Fibroblast of peridontal ligament (primary cell): ENCODE measurements at regions not wholly inside any gene's neighbourhood (a gene's known extent, or its start where the extent isn't known, plus 50 kb on each side); places are given as distances from the start of the nearest gene placed in this dataset.

Experiments used
- DNase-seq: peaks from one replicate; pipeline ENCODE4 v3.0.0-alpha.2; 2010; ENCODE audit errors: extremely low read depth

GRCh38 chr2:234768608-234769196 is 183.1 kb upstream of the SH3BP4 start:
- DNase-seq, result no peak

GRCh38 chr2:234765279-234765678 is 186.5 kb upstream of the SH3BP4 start:
- DNase-seq, result no peak

- DNase-seq, result no peak
These were observed 187.4 kb upstream of the SH3BP4 start for GRCh38 chr2:234764372-234764771.

- peak; percentile 73 for DNase-seq
These were observed 188.6 kb upstream of the SH3BP4 start for GRCh38 chr2:234763002-234763873.

- no peak for DNase-seq
These were observed 189.9 kb upstream of the SH3BP4 start for GRCh38 chr2:234761910-234762309.

- peak; percentile 69 for DNase-seq
These were observed 197.7 kb upstream of the SH3BP4 start for GRCh38 chr2:234754126-234754525.

- DNase-seq, result peak; percentile 56
These were observed 198.1 kb upstream of the SH3BP4 start for GRCh38 chr2:234753701-234754100.

- peak; percentile 34 for DNase-seq
These were observed 198.9 kb upstream of the SH3BP4 start for GRCh38 chr2:234752966-234753365.

GRCh38 chr2:234751275-234751973 is 200.4 kb upstream of the SH3BP4 start:
- no peak for DNase-seq

GRCh38 chr2:234747833-234748559 is 203.8 kb upstream of the SH3BP4 start:
- DNase-seq, result peak; percentile 23

GRCh38 chr2:234747032-234747431 is 204.8 kb upstream of the SH3BP4 start:
- peak; percentile 65 for DNase-seq

- DNase-seq, result no peak
These were observed 206.5 kb upstream of the SH3BP4 start for GRCh38 chr2:234745347-234745746.

- DNase-seq, result no peak
These were observed 209.8 kb upstream of the SH3BP4 start for GRCh38 chr2:234741976-234742375.

GRCh38 chr2:234739061-234739460 is 212.8 kb upstream of the SH3BP4 start:
- no peak for DNase-seq

GRCh38 chr2:234735829-234736228 is 216.0 kb upstream of the SH3BP4 start:
- no peak for DNase-seq

- no peak for DNase-seq
These were observed 217.8 kb upstream of the SH3BP4 start for GRCh38 chr2:234733795-234734600.

- no peak for DNase-seq
These were observed 218.7 kb upstream of the SH3BP4 start for GRCh38 chr2:234733093-234733489.

- DNase-seq, result no peak
These were observed 219.3 kb upstream of the SH3BP4 start for GRCh38 chr2:234732404-234733092.

GRCh38 chr2:234731236-234731635 is 220.6 kb upstream of the SH3BP4 start:
- DNase-seq, result no peak

GRCh38 chr2:234730066-234730640 is 221.7 kb upstream of the SH3BP4 start:
- DNase-seq, result no peak
